ENCODE measurements at regions not wholly inside any gene's neighbourhood (a gene's known extent, or its start where the extent isn't known, plus 50 kb on each side); places are given as distances from the start of the nearest gene placed in this dataset.

GRCh38 chr5:57903458-57903857 is 420.8 kb upstream of the ACTBL2 start:
- H3K27ac ChIP-seq, result no peak overlapping the region
- TF ChIP-seq ZFX (IDR thresholded peaks at IDR 0.05), result no peak
- TF ChIP-seq CTCF (conservative IDR thresholded peaks at IDR 0.05), result no peak

GRCh38 chr5:57902095-57902494 is 419.5 kb upstream of the ACTBL2 start:
- H3K27ac ChIP-seq, result no peak overlapping the region
- no peak for TF ChIP-seq ZFX (IDR thresholded peaks at IDR 0.05)
- no peak for TF ChIP-seq CTCF (conservative IDR thresholded peaks at IDR 0.05)

GRCh38 chr5:57900381-57900944 is 417.9 kb upstream of the ACTBL2 start:
- no peak overlapping the region for H3K27ac ChIP-seq
- TF ChIP-seq CTCF (conservative IDR thresholded peaks at IDR 0.05) (no peak), ZFX (IDR thresholded peaks at IDR 0.05) (no peak)

- no peak for TF ChIP-seq ZFX (IDR thresholded peaks at IDR 0.05)
- no peak for TF ChIP-seq CTCF (conservative IDR thresholded peaks at IDR 0.05)
- no peak overlapping the region for H3K27ac ChIP-seq
These were observed 414.0 kb upstream of the ACTBL2 start for GRCh38 chr5:57896576-57896975.

GRCh38 chr5:57895766-57896165 is 413.2 kb upstream of the ACTBL2 start:
- TF ChIP-seq CTCF (conservative IDR thresholded peaks at IDR 0.05) (no peak), ZFX (IDR thresholded peaks at IDR 0.05) (no peak)
- no peak overlapping the region for H3K27ac ChIP-seq

- TF ChIP-seq CTCF (conservative IDR thresholded peaks at IDR 0.05), result no peak
- TF ChIP-seq ZFX (IDR thresholded peaks at IDR 0.05), result no peak
- no peak overlapping the region for H3K27ac ChIP-seq
These were observed 411.3 kb upstream of the ACTBL2 start for GRCh38 chr5:57893926-57894325.

- no peak overlapping the region for H3K27ac ChIP-seq
- TF ChIP-seq CTCF (conservative IDR thresholded peaks at IDR 0.05), result no peak
- TF ChIP-seq ZFX (IDR thresholded peaks at IDR 0.05), result no peak
These were observed 408.8 kb upstream of the ACTBL2 start for GRCh38 chr5:57891443-57891842.
